HG02981 (cell line): ENCODE measurements at regions not wholly inside any gene's neighbourhood (a gene's known extent, or its start where the extent isn't known, plus 50 kb on each side); places are given as distances from the start of the nearest gene placed in this dataset.

Experiments
- ATAC-seq: cut with Tn5 transposase; IDR thresholded peaks from one replicate; pipeline ENCODE4 v1.9.1; 2021; ENCODE audit warnings: mild to moderate bottlenecking, moderate library complexity; ENCODE audit not compliant: unreplicated experiment

GRCh38 chr20:9920866-9921265 is 82.0 kb upstream of the PAK5 start:
- ATAC-seq = no peak

- peak; percentile 82 for ATAC-seq
Measured at GRCh38 chr20:9919271-9920014, 80.6 kb upstream of the PAK5 start.

- ATAC-seq = no peak
Measured at GRCh38 chr20:9918348-9918747, 79.5 kb upstream of the PAK5 start.

- ATAC-seq = no peak
Measured at GRCh38 chr20:9916761-9917160, 77.9 kb upstream of the PAK5 start.

GRCh38 chr20:9912858-9913434 is 74.1 kb upstream of the PAK5 start:
- no peak for ATAC-seq

- ATAC-seq = no peak
Measured at GRCh38 chr20:9912290-9912689, 73.4 kb upstream of the PAK5 start.

- no peak for ATAC-seq
Measured at GRCh38 chr20:9911519-9911918, 72.6 kb upstream of the PAK5 start.

- no peak for ATAC-seq
Measured at GRCh38 chr20:9909167-9909566, 70.3 kb upstream of the PAK5 start.

- no peak for ATAC-seq
Measured at GRCh38 chr20:9903048-9903655, 64.3 kb upstream of the PAK5 start.

GRCh38 chr20:9889270-9889981 is 50.5 kb upstream of the PAK5 start:
- no peak for ATAC-seq
